Ishikawa (cell line): ENCODE measurements at regions not wholly inside any gene's neighbourhood (a gene's known extent, or its start where the extent isn't known, plus 50 kb on each side); places are given as distances from the start of the nearest gene placed in this dataset.

Source experiments
- CEBPB ChIP-seq: IDR thresholded peaks from 2 replicates; pipeline ENCODE4 v1.6.1; 2012
- CREB1 ChIP-seq: IDR thresholded peaks from 2 replicates; pipeline ENCODE4 v1.6.1; 2012; ENCODE audit warnings: low read depth
- EGR1 ChIP-seq: IDR thresholded peaks from 2 replicates; pipeline ENCODE4 v1.6.1; 2012
- EP300 ChIP-seq: IDR thresholded peaks from 2 replicates; pipeline ENCODE4 v1.6.1; 2012; ENCODE audit warnings: borderline replicate concordance
- FOXM1 ChIP-seq: IDR thresholded peaks from 2 replicates; pipeline ENCODE4 v1.6.1; 2012; ENCODE audit warnings: low read depth, borderline replicate concordance
- NFIC ChIP-seq: IDR thresholded peaks from 2 replicates; pipeline ENCODE4 v1.6.1; 2012
- RAD21 ChIP-seq: IDR thresholded peaks from 2 replicates; pipeline ENCODE4 v1.6.1; 2012; ENCODE audit warnings: low read depth
- TAF1 ChIP-seq: IDR thresholded peaks from 2 replicates; pipeline ENCODE4 v1.6.1; 2012; ENCODE audit warnings: low read depth, mild to moderate bottlenecking
- TCF12 ChIP-seq: IDR thresholded peaks from 2 replicates; pipeline ENCODE4 v1.6.1; 2012; ENCODE audit warnings: low read depth
- TEAD4 ChIP-seq: IDR thresholded peaks from 2 replicates; pipeline ENCODE4 v1.6.1; 2012
- YY1 ChIP-seq: IDR thresholded peaks from 2 replicates; pipeline ENCODE4 v1.6.1; 2012; ENCODE audit warnings: low read depth
- ZBTB7A ChIP-seq: IDR thresholded peaks from 2 replicates; pipeline ENCODE4 v1.6.1; 2012; ENCODE audit warnings: low read depth
- TF ChIP-seq, protein P1 (sequence below): IDR thresholded peaks from 2 replicates; pipeline ENCODE4 v1.6.1; 2012
- TF ChIP-seq, protein P2 (sequence below): IDR thresholded peaks from 2 replicates; pipeline ENCODE4 v1.6.1; 2012
- TF ChIP-seq, protein P3 (sequence below): IDR thresholded peaks from 2 replicates; pipeline ENCODE4 v1.6.1; 2012; ENCODE audit warnings: low read depth, mild to moderate bottlenecking

DNA sequence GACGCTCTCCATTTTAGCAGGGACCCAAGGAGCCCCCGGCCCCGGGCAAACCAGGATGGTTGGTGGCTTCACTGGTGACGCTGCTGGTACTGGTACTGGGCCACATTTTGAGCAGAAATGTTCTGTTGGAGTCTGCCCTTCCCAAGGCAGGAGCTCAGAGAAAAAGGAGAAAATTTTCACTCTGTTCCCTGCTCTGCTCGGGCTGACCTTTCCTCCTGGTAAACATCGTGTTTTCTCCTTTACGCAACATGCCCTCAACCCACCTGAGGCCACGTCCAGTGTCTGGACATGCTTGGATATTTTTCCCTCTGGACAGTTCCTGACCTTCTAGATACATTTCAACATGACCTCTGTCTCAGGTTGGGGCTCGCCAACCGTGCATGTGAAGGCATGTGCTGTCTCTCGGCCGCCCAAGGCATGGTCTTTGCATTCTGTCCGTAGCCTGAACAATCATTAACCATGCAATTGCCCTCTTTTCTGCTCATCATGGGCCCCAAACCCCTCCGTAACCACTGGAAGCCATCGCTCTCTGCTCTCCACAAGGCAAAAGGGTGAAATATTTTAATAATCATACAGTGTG is 115.2 kb upstream of the PEG3 start:
- TF ChIP-seq, protein P1, sequence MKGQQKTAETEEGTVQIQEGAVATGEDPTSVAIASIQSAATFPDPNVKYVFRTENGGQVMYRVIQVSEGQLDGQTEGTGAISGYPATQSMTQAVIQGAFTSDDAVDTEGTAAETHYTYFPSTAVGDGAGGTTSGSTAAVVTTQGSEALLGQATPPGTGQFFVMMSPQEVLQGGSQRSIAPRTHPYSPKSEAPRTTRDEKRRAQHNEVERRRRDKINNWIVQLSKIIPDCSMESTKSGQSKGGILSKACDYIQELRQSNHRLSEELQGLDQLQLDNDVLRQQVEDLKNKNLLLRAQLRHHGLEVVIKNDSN: no peak
- TF ChIP-seq TAF1 (no peak), TEAD4 (no peak), RAD21 (no peak), YY1 (no peak), EP300 (no peak), ZBTB7A (no peak), CEBPB (no peak), EGR1 (no peak), FOXM1 (no peak)
- TF ChIP-seq, protein P2, sequence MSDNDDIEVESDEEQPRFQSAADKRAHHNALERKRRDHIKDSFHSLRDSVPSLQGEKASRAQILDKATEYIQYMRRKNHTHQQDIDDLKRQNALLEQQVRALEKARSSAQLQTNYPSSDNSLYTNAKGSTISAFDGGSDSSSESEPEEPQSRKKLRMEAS: no peak
- TF ChIP-seq, protein P3, sequence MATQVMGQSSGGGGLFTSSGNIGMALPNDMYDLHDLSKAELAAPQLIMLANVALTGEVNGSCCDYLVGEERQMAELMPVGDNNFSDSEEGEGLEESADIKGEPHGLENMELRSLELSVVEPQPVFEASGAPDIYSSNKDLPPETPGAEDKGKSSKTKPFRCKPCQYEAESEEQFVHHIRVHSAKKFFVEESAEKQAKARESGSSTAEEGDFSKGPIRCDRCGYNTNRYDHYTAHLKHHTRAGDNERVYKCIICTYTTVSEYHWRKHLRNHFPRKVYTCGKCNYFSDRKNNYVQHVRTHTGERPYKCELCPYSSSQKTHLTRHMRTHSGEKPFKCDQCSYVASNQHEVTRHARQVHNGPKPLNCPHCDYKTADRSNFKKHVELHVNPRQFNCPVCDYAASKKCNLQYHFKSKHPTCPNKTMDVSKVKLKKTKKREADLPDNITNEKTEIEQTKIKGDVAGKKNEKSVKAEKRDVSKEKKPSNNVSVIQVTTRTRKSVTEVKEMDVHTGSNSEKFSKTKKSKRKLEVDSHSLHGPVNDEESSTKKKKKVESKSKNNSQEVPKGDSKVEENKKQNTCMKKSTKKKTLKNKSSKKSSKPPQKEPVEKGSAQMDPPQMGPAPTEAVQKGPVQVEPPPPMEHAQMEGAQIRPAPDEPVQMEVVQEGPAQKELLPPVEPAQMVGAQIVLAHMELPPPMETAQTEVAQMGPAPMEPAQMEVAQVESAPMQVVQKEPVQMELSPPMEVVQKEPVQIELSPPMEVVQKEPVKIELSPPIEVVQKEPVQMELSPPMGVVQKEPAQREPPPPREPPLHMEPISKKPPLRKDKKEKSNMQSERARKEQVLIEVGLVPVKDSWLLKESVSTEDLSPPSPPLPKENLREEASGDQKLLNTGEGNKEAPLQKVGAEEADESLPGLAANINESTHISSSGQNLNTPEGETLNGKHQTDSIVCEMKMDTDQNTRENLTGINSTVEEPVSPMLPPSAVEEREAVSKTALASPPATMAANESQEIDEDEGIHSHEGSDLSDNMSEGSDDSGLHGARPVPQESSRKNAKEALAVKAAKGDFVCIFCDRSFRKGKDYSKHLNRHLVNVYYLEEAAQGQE: no peak

DNA sequence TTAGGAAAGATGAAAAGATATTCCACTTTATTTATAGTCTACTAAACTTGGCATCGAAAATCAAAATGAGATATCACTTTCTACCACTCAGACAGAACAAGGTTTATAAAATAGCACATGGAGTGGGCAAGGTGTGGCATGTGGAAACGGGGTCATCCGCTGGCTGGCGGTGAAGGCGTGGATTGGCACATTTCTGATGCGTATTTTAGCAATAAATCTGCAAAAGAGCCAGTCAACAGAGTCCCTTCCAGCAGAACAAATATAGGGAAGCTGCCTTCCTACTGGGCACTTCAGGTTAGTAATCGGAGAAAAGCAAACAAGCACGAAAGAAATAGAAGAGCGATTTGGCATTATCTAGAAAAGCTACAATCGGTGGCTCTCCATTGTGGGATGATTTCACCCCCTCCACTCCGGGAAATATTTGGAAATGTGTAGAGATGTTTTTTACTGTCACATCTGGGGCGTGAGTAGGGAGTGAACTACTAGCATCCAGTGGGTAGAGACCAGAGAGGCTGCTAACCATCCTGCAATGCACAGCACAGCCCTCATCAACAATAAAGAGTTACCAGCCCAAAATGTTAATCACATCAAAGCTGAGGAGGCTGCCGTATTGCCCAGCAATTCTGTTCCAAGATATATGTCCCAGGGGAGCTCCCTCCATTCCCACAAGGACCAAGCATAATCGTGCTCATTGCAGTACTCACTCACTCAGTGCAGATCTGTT is 116.1 kb upstream of the PEG3 start:
- no peak for TF ChIP-seq YY1
- no peak for TF ChIP-seq EP300
- TF ChIP-seq, protein P1: no peak
- no peak for TF ChIP-seq EGR1
- TF ChIP-seq CEBPB: no peak
- TF ChIP-seq TCF12: no peak
- TF ChIP-seq TEAD4: no peak

DNA sequence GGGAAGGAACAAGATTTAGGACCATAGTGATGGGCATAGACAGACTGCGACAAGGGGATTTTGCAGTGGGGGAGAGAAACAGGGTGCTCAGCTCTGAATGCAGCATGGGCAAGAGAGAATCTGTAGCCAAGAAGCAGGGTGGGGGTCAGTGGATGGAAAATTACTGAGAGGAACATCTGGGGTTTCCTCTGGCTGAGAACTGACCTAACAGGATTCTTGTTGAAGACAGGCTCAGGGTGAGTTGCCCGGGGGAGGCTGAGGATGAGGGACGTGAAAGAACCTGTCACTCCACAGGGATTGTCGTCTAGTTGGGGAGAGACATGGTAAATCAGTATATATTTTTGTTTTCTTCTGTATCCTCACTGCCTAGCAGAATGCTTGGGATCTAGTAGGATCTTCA is 118.7 kb upstream of the PEG3 start:
- no peak for TF ChIP-seq YY1
- no peak for TF ChIP-seq EP300
- no peak for TF ChIP-seq TAF1
- TF ChIP-seq, protein P2: no peak
- no peak for TF ChIP-seq NFIC
- TF ChIP-seq CEBPB: no peak
- TF ChIP-seq TCF12: no peak
- TF ChIP-seq, protein P1: no peak
- no peak for TF ChIP-seq CREB1
- TF ChIP-seq TEAD4: no peak
- TF ChIP-seq FOXM1: no peak
- TF ChIP-seq, protein P3: no peak
- TF ChIP-seq ZBTB7A: no peak
- no peak for TF ChIP-seq RAD21
- no peak for TF ChIP-seq EGR1

DNA sequence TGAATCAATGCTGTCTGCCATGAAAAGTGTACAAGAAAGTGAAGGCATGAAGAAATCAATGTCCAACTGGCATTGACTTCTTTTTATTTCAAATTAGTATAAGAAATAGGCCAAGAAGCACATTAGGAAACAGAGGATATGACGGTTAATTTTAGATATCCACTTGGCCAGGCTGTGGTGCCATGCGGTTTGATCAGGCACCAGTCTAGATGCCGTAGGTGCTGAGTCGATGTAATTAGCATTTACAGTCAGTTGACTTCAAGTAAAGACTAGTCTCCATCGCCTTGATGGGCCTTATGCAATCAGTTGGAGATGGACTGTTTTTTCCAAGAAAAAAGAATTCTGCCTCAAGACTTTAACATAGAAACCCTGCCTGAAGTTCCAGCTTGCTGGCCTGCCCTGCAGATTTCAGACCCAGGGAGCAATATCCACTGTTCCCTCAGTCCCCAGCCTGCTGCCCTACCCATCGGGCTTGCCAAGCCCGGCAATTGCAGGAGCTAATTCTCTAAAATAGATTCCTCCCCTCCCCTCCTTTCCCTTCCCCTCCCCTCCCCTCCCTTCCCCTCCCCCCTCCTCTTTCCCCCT is 120.5 kb upstream of the PEG3 start:
- TF ChIP-seq, protein P1: no peak
- TF ChIP-seq TEAD4 (no peak), RAD21 (no peak), EGR1 (no peak), YY1 (no peak), CREB1 (no peak), NFIC (no peak), TCF12 (no peak), EP300 (no peak), ZBTB7A (no peak)
- TF ChIP-seq, protein P3: no peak
